ENCODE measurements at regions not wholly inside any gene's neighbourhood (a gene's known extent, or its start where the extent isn't known, plus 50 kb on each side); places are given as distances from the start of the nearest gene placed in this dataset.

DNA sequence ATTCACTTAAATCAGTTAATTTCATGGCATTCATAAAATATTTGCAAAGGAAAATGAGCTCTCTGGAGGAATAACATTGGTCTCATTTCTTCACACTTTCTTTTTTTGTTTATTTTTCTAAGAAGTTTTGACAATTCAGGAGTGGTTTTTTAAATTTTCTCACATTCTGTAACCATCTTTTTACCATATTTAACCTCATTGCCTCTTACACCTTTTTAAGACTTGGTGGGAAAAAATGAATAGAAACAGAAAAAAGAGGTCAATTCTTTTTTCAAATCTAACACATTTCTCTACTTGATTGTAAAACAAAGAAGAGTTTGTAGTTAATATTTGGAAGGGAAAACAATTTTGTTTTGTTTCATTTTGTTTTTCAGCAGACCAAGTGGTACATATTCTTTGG lies 1034.7 kb upstream of the RAG2 start:
- Histone ChIP-seq H3K27me3 (ENCODE audit: control insufficient read depth in 1 of 2, insufficient read depth in 2 of 2, low read length in 2 of 2) (no peaks in the 10 kb centered on the region), H3K9ac (ENCODE audit: low read length in 2 of 2) (no peak overlapping the region), H3K36me3 (ENCODE audit: control insufficient read depth in 2 of 2, insufficient read depth in 2 of 2, low read length in 2 of 2) (no peaks in the 10 kb centered on the region), H3K9me3 (ENCODE audit: control insufficient read depth in 2 of 2, low read length in 2 of 2) (no peaks in the 10 kb centered on the region), H3K4me3 (ENCODE audit: low read length in 2 of 2) (no peak overlapping the region), H3K27ac (ENCODE audit: low read length) (no peak overlapping the region), H3K4me1 (ENCODE audit: control insufficient read depth, insufficient read depth, low read length) (no peaks in the 10 kb centered on the region)

- H3K9me3 ChIP-seq (ENCODE audit: control insufficient read depth in 2 of 2, low read length in 2 of 2): no peaks in the 10 kb centered on the region
- no peaks in the 10 kb centered on the region for H3K4me1 ChIP-seq (ENCODE audit: control insufficient read depth, insufficient read depth, low read length)
- no peaks in the 10 kb centered on the region for H3K27me3 ChIP-seq (ENCODE audit: control insufficient read depth in 1 of 2, insufficient read depth in 2 of 2, low read length in 2 of 2)
- H3K4me3 ChIP-seq (ENCODE audit: low read length in 2 of 2): no peak overlapping the region
- no peaks in the 10 kb centered on the region for H3K36me3 ChIP-seq (ENCODE audit: control insufficient read depth in 2 of 2, insufficient read depth in 2 of 2, low read length in 2 of 2)
- no peak overlapping the region for H3K27ac ChIP-seq (ENCODE audit: low read length)
- H3K9ac ChIP-seq (ENCODE audit: low read length in 2 of 2): no peak overlapping the region
These were observed 1032.8 kb upstream of the RAG2 start for GRCh38 chr11:37630866-37631265.

GRCh38 chr11:37623778-37624177 lies 1025.7 kb upstream of the RAG2 start:
- Histone ChIP-seq H3K9me3 (ENCODE audit: control insufficient read depth in 2 of 2, low read length in 2 of 2) (no peaks in the 10 kb centered on the region), H3K4me3 (ENCODE audit: low read length in 2 of 2) (no peak overlapping the region), H3K27me3 (ENCODE audit: control insufficient read depth in 1 of 2, insufficient read depth in 2 of 2, low read length in 2 of 2) (no peaks in the 10 kb centered on the region), H3K27ac (ENCODE audit: low read length) (no peak overlapping the region), H3K9ac (ENCODE audit: low read length in 2 of 2) (no peak overlapping the region), H3K36me3 (ENCODE audit: control insufficient read depth in 2 of 2, insufficient read depth in 2 of 2, low read length in 2 of 2) (no peaks in the 10 kb centered on the region), H3K4me1 (ENCODE audit: control insufficient read depth, insufficient read depth, low read length) (no peaks in the 10 kb centered on the region)

- no peaks in the 10 kb centered on the region for H3K4me1 ChIP-seq (ENCODE audit: control insufficient read depth, insufficient read depth, low read length)
- no peaks in the 10 kb centered on the region for H3K27me3 ChIP-seq (ENCODE audit: control insufficient read depth in 1 of 2, insufficient read depth in 2 of 2, low read length in 2 of 2)
- no peak overlapping the region for H3K9ac ChIP-seq (ENCODE audit: low read length in 2 of 2)
- H3K36me3 ChIP-seq (ENCODE audit: control insufficient read depth in 2 of 2, insufficient read depth in 2 of 2, low read length in 2 of 2): no peaks in the 10 kb centered on the region
- H3K27ac ChIP-seq (ENCODE audit: low read length): no peak overlapping the region
- no peak overlapping the region for H3K4me3 ChIP-seq (ENCODE audit: low read length in 2 of 2)
- no peaks in the 10 kb centered on the region for H3K9me3 ChIP-seq (ENCODE audit: control insufficient read depth in 2 of 2, low read length in 2 of 2)
These were observed 1023.6 kb upstream of the RAG2 start for GRCh38 chr11:37621662-37622061.

GRCh38 chr11:37616291-37616690 lies 1018.3 kb upstream of the RAG2 start:
- Histone ChIP-seq H3K4me1 (ENCODE audit: control insufficient read depth, insufficient read depth, low read length) (no peaks in the 10 kb centered on the region), H3K9me3 (ENCODE audit: control insufficient read depth in 2 of 2, low read length in 2 of 2) (no peaks in the 10 kb centered on the region), H3K36me3 (ENCODE audit: control insufficient read depth in 2 of 2, insufficient read depth in 2 of 2, low read length in 2 of 2) (no peaks in the 10 kb centered on the region), H3K27me3 (ENCODE audit: control insufficient read depth in 1 of 2, insufficient read depth in 2 of 2, low read length in 2 of 2) (no peaks in the 10 kb centered on the region), H3K27ac (ENCODE audit: low read length) (no peak overlapping the region), H3K9ac (ENCODE audit: low read length in 2 of 2) (no peak overlapping the region), H3K4me3 (ENCODE audit: low read length in 2 of 2) (no peak overlapping the region)

DNA sequence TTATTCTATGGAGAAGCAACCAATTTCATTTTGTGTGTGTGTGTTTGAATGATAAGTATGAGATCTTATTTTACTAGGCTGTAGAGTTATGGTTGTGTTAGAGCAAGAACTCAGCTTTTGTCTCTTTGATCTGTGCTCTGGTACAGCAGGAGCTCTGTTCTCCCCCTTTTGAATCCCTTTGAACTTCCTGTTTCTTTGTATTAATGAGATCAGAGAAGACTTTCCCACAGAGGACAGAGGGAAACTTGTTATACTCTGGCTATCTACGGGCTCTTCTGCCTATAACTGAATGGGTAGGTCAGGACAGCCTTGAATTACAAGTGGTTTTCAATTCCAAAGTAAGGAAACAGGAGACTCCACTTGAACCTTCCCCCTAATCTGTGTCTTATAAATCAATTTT lies 1015.0 kb upstream of the RAG2 start:
- no peaks in the 10 kb centered on the region for H3K9me3 ChIP-seq (ENCODE audit: control insufficient read depth in 2 of 2, low read length in 2 of 2)
- H3K36me3 ChIP-seq (ENCODE audit: control insufficient read depth in 2 of 2, insufficient read depth in 2 of 2, low read length in 2 of 2): no peaks in the 10 kb centered on the region
- H3K4me1 ChIP-seq (ENCODE audit: control insufficient read depth, insufficient read depth, low read length): no peaks in the 10 kb centered on the region
- no peak overlapping the region for H3K27ac ChIP-seq (ENCODE audit: low read length)
- H3K27me3 ChIP-seq (ENCODE audit: control insufficient read depth in 1 of 2, insufficient read depth in 2 of 2, low read length in 2 of 2): no peaks in the 10 kb centered on the region
- no peak overlapping the region for H3K4me3 ChIP-seq (ENCODE audit: low read length in 2 of 2)
- no peak overlapping the region for H3K9ac ChIP-seq (ENCODE audit: low read length in 2 of 2)

- Histone ChIP-seq H3K36me3 (ENCODE audit: control insufficient read depth in 2 of 2, insufficient read depth in 2 of 2, low read length in 2 of 2) (no peaks in the 10 kb centered on the region), H3K9me3 (ENCODE audit: control insufficient read depth in 2 of 2, low read length in 2 of 2) (no peaks in the 10 kb centered on the region), H3K4me1 (ENCODE audit: control insufficient read depth, insufficient read depth, low read length) (no peaks in the 10 kb centered on the region), H3K27ac (ENCODE audit: low read length) (no peak overlapping the region), H3K27me3 (ENCODE audit: control insufficient read depth in 1 of 2, insufficient read depth in 2 of 2, low read length in 2 of 2) (no peaks in the 10 kb centered on the region), H3K9ac (ENCODE audit: low read length in 2 of 2) (no peak overlapping the region), H3K4me3 (ENCODE audit: low read length in 2 of 2) (no peak overlapping the region)
These were observed 1014.1 kb upstream of the RAG2 start for GRCh38 chr11:37612146-37612545.

DNA sequence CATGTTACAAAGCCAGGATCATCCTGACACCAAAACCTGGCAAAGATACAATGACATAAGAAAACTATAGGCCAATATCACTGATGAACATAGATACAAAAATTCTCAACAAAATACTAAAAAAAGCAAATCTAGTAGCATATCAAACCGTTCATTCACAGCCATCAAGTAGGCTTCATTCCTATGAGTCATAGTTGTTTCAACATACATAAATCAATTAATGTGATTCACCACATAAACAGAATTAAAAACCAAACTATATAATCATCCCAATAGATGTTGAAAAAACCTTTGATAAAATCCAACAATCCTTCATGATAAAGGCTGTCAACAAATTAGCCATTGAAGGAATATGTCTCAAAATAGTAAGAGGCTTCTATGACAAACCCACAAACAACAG lies 1007.2 kb upstream of the RAG2 start:
- H3K9ac ChIP-seq (ENCODE audit: low read length in 2 of 2): no peak overlapping the region

GRCh38 chr11:37598381-37598780 lies 1000.3 kb upstream of the RAG2 start:
- H3K27me3 ChIP-seq (ENCODE audit: control insufficient read depth in 1 of 2, insufficient read depth in 2 of 2, low read length in 2 of 2): no peaks in the 10 kb centered on the region
- peaks cover 0 to 3% of the 10 kb centered on the region in 2 donors for H3K9me3 ChIP-seq (ENCODE audit: control insufficient read depth in 2 of 2, low read length in 2 of 2)
- H3K9ac ChIP-seq (ENCODE audit: low read length in 2 of 2): no peak overlapping the region
- H3K4me3 ChIP-seq (ENCODE audit: low read length in 2 of 2): no peak overlapping the region
- H3K4me1 ChIP-seq (ENCODE audit: control insufficient read depth, insufficient read depth, low read length): no peaks in the 10 kb centered on the region
- H3K36me3 ChIP-seq (ENCODE audit: control insufficient read depth in 2 of 2, insufficient read depth in 2 of 2, low read length in 2 of 2): no peaks in the 10 kb centered on the region
- no peak overlapping the region for H3K27ac ChIP-seq (ENCODE audit: low read length)

More for the DNA sequence above, 1007.2 kb upstream of the RAG2 start:
- Histone ChIP-seq H3K27me3 (ENCODE audit: control insufficient read depth in 1 of 2, insufficient read depth in 2 of 2, low read length in 2 of 2) (no peaks in the 10 kb centered on the region), H3K9me3 (ENCODE audit: control insufficient read depth in 2 of 2, low read length in 2 of 2) (peaks cover 0 to 3% of the 10 kb centered on the region in 2 donors), H3K4me3 (ENCODE audit: low read length in 2 of 2) (no peak overlapping the region), H3K36me3 (ENCODE audit: control insufficient read depth in 2 of 2, insufficient read depth in 2 of 2, low read length in 2 of 2) (no peaks in the 10 kb centered on the region), H3K4me1 (ENCODE audit: control insufficient read depth, insufficient read depth, low read length) (no peaks in the 10 kb centered on the region), H3K27ac (ENCODE audit: low read length) (no peak overlapping the region)

DNA sequence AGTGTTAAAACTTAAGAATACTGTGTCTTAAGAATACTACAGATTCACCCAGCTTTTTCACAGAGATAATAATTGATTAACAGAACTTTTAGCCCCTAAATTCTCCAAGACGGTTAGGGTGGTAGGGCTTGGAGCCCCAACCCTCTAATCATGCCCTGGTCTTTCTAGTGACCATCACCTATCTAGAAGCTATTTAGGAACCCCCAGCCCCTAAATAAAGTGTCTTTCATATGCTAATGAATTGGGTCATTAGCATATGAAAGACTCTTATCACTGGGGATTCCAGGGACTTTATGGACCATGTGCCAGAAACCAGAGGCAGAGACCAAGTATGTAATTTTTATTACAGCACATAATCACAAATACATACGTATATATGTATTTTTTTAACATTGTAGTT lies 999.7 kb upstream of the RAG2 start:
- Histone ChIP-seq H3K36me3 (ENCODE audit: control insufficient read depth in 2 of 2, insufficient read depth in 2 of 2, low read length in 2 of 2) (no peaks in the 10 kb centered on the region), H3K27me3 (ENCODE audit: control insufficient read depth in 1 of 2, insufficient read depth in 2 of 2, low read length in 2 of 2) (no peaks in the 10 kb centered on the region), H3K9me3 (ENCODE audit: control insufficient read depth in 2 of 2, low read length in 2 of 2) (peaks cover 0 to 3% of the 10 kb centered on the region in 2 donors)

DNA sequence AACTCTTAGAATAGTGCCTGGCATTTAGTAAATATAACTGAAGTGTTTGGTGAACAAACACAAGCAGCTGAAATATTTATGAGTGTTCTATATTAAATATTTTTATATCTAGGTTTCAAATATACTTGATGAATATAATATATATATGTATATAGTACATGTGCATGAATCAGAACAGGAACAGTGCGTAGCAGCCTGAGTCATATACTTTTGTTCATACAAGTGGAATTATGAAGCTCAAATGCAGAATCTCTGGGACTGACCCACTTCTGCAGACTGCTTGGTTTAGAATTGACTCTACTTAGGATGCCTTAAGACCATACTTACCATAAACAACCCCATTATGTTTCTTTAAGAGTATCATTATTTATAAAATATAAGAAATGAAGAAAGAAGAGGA lies 997.8 kb upstream of the RAG2 start:
- no peak overlapping the region for H3K27ac ChIP-seq (ENCODE audit: low read length)
- no peak overlapping the region for H3K9ac ChIP-seq (ENCODE audit: low read length in 2 of 2)
- H3K27me3 ChIP-seq (ENCODE audit: control insufficient read depth in 1 of 2, insufficient read depth in 2 of 2, low read length in 2 of 2): no peaks in the 10 kb centered on the region
- no peaks in the 10 kb centered on the region for H3K36me3 ChIP-seq (ENCODE audit: control insufficient read depth in 2 of 2, insufficient read depth in 2 of 2, low read length in 2 of 2)
- H3K4me1 ChIP-seq (ENCODE audit: control insufficient read depth, insufficient read depth, low read length): no peaks in the 10 kb centered on the region
- H3K4me3 ChIP-seq (ENCODE audit: low read length in 2 of 2): no peak overlapping the region
- no peaks in the 10 kb centered on the region for H3K9me3 ChIP-seq (ENCODE audit: control insufficient read depth in 2 of 2, low read length in 2 of 2)

More for the DNA sequence above, 999.7 kb upstream of the RAG2 start:
- no peak overlapping the region for H3K4me3 ChIP-seq (ENCODE audit: low read length in 2 of 2)
- no peak overlapping the region for H3K27ac ChIP-seq (ENCODE audit: low read length)
- no peak overlapping the region for H3K9ac ChIP-seq (ENCODE audit: low read length in 2 of 2)
- H3K4me1 ChIP-seq (ENCODE audit: control insufficient read depth, insufficient read depth, low read length): no peaks in the 10 kb centered on the region
